DND-41 (cell line): ENCODE measurements at regions not wholly inside any gene's neighbourhood (a gene's known extent, or its start where the extent isn't known, plus 50 kb on each side); places are given as distances from the start of the nearest gene placed in this dataset.

ENCODE experiments used
- ATAC-seq: fragments of 200-7000 bp; cut with Tn5 transposase; 3 replicates; pipeline ENCODE4 v1.9.1; 2021; ENCODE audit warnings: low read depth; ENCODE audit not compliant: insufficient read depth
- DNase-seq: peaks from one replicate; pipeline ENCODE4 v3.0.0-alpha.2; 2020
- H2AFZ ChIP-seq: 2 replicates; pipeline ENCODE4 v1.6.0; 2012; ENCODE audit warnings: low read depth, low read length
- H3K27ac ChIP-seq: 2 replicates; pipeline ENCODE4 v1.5.1; 2012; ENCODE audit warnings: low read length, inconsistent platforms
- H3K27me3 ChIP-seq: fragments of 200-600 bp; sonication (generic); 2 replicates; pipeline ENCODE4 v1.6.0; 2012; ENCODE audit warnings: low read length, mild to moderate bottlenecking, inconsistent platforms; ENCODE audit not compliant: insufficient read depth, poor library complexity
- H3K36me3 ChIP-seq: 2 replicates; pipeline ENCODE4 v1.5.1; 2012; ENCODE audit warnings: low read length, inconsistent platforms; ENCODE audit not compliant: insufficient read depth
- H3K4me1 ChIP-seq: 2 replicates; pipeline ENCODE4 v1.5.1; 2012; ENCODE audit warnings: mild to moderate bottlenecking, low read length; ENCODE audit not compliant: insufficient read depth
- H3K4me2 ChIP-seq: 2 replicates; pipeline ENCODE4 v1.6.0; 2012; ENCODE audit warnings: mild to moderate bottlenecking, moderate library complexity, low read length, inconsistent platforms; ENCODE audit not compliant: insufficient read depth
- H3K4me3 ChIP-seq, 2 experiments: fragments of 200-600 bp in 1 of 2; shearing (Covaris generic) in 1 of 2; 2 replicates each; pipeline ENCODE4 v1.5.1; 2012 to 2016; ENCODE audit warnings: inconsistent platforms in 2 of 2, low read length in 2 of 2, mild to moderate bottlenecking in 2 of 2, low read depth in 1 of 2, moderate library complexity in 1 of 2
- H3K79me2 ChIP-seq: 2 replicates; pipeline ENCODE4 v1.6.0; 2012; ENCODE audit warnings: low read length, inconsistent platforms; ENCODE audit not compliant: insufficient read depth
- H3K9ac ChIP-seq: 2 replicates; pipeline ENCODE4 v1.6.0; 2012; ENCODE audit warnings: low read depth, mild to moderate bottlenecking, inconsistent platforms, low read length, moderate library complexity
- H3K9me3 ChIP-seq: 2 replicates; pipeline ENCODE4 v1.5.1; 2012; ENCODE audit warnings: low read length, moderate library complexity, mild to moderate bottlenecking, inconsistent platforms; ENCODE audit not compliant: insufficient read depth, severe bottlenecking
- H4K20me1 ChIP-seq: 2 replicates; pipeline ENCODE4 v1.6.0; 2012; ENCODE audit warnings: low read length; ENCODE audit not compliant: insufficient read depth
- EZH2 ChIP-seq: IDR thresholded peaks from 3 replicates; pipeline ENCODE4 v1.6.1; 2012; ENCODE audit warnings: borderline replicate concordance, low read depth, mild to moderate bottlenecking, moderate library complexity, low read length, inconsistent platforms; ENCODE audit not compliant: severe bottlenecking
- TF ChIP-seq, protein P1 (sequence below): IDR thresholded peaks from 2 replicates; pipeline ENCODE4 v1.5.1; 2012; ENCODE audit warnings: borderline replicate concordance, low read length, moderate library complexity, mild to moderate bottlenecking; ENCODE audit not compliant: poor library complexity, severe bottlenecking; ENCODE audit errors: extremely low read depth

DNA sequence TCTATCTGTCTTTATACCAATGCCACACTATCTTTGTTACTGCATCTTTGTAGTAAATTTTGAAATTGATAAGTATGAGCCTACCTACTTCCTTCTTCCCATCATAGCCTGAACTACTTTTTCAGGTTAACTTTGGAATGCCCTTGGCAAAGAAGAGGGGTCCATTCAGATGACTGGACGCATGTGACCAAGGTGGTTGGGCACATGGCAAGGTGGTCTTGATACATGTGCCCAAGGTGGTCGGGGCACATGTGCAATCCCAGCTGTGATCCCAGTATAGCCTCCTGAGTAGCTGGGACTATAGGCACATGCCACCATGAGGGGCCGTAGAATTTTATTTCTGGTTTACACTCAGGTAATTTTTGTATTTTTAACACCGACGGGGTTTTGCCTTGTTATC is 330.2 kb downstream of the GABRB3 start:
- Histone ChIP-seq H3K4me3 (no peak overlapping the region), H3K27ac (no peak overlapping the region), H3K79me2 (no peaks in the 10 kb centered on the region), H3K4me1 (no peaks in the 10 kb centered on the region), H2AFZ (no peak overlapping the region), H3K9ac (no peak overlapping the region), H3K27me3 (no peaks in the 10 kb centered on the region), H3K9me3 (no peaks in the 10 kb centered on the region), H3K4me2 (no peak overlapping the region), H4K20me1 (no peaks in the 10 kb centered on the region), H3K36me3 (no peaks in the 10 kb centered on the region)
- TF ChIP-seq, protein P1, sequence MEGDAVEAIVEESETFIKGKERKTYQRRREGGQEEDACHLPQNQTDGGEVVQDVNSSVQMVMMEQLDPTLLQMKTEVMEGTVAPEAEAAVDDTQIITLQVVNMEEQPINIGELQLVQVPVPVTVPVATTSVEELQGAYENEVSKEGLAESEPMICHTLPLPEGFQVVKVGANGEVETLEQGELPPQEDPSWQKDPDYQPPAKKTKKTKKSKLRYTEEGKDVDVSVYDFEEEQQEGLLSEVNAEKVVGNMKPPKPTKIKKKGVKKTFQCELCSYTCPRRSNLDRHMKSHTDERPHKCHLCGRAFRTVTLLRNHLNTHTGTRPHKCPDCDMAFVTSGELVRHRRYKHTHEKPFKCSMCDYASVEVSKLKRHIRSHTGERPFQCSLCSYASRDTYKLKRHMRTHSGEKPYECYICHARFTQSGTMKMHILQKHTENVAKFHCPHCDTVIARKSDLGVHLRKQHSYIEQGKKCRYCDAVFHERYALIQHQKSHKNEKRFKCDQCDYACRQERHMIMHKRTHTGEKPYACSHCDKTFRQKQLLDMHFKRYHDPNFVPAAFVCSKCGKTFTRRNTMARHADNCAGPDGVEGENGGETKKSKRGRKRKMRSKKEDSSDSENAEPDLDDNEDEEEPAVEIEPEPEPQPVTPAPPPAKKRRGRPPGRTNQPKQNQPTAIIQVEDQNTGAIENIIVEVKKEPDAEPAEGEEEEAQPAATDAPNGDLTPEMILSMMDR: no peak
- no peak for TF ChIP-seq EZH2
- no peak for DNase-seq
- no peak for ATAC-seq

- no peaks in the 10 kb centered on the region for H3K9me3 ChIP-seq
- no peaks in the 10 kb centered on the region for H4K20me1 ChIP-seq
- no peaks in the 10 kb centered on the region for H3K27me3 ChIP-seq
- H3K4me1 ChIP-seq: no peaks in the 10 kb centered on the region
- H3K27ac ChIP-seq: no peak overlapping the region
- H3K4me2 ChIP-seq: no peak overlapping the region
- TF ChIP-seq, protein P1: no peak
- no peak for TF ChIP-seq EZH2
- no peaks in the 10 kb centered on the region for H3K36me3 ChIP-seq
- no peaks in the 10 kb centered on the region for H3K79me2 ChIP-seq
- DNase-seq (no peak), ATAC-seq (no peak)
- no peak overlapping the region for H2AFZ ChIP-seq
- H3K4me3 ChIP-seq: no peak overlapping the region
- H3K9ac ChIP-seq: no peak overlapping the region
These were observed 333.2 kb downstream of the GABRB3 start for GRCh38 chr15:26439681-26440080.

- no peak for TF ChIP-seq EZH2
- TF ChIP-seq, protein P1: no peak
- ATAC-seq (no peak), DNase-seq (no peak)
- Histone ChIP-seq H3K9me3 (no peaks in the 10 kb centered on the region), H4K20me1 (no peaks in the 10 kb centered on the region), H3K79me2 (no peaks in the 10 kb centered on the region), H3K4me1 (no peaks in the 10 kb centered on the region), H3K9ac (no peak overlapping the region), H3K4me2 (no peak overlapping the region), H3K36me3 (no peaks in the 10 kb centered on the region), H3K4me3 (no peak overlapping the region), H2AFZ (no peak overlapping the region), H3K27ac (no peak overlapping the region), H3K27me3 (no peaks in the 10 kb centered on the region)
These were observed 334.1 kb downstream of the GABRB3 start for GRCh38 chr15:26438718-26439117.

- no peak for ATAC-seq
- no peak overlapping the region for H3K27ac ChIP-seq
- H3K27me3 ChIP-seq: no peaks in the 10 kb centered on the region
- no peaks in the 10 kb centered on the region for H3K79me2 ChIP-seq
- H2AFZ ChIP-seq: no peak overlapping the region
- no peak overlapping the region for H3K9ac ChIP-seq
- no peaks in the 10 kb centered on the region for H3K36me3 ChIP-seq
- H3K4me2 ChIP-seq: no peak overlapping the region
- H3K4me1 ChIP-seq: no peaks in the 10 kb centered on the region
- DNase-seq: no peak
- H3K4me3 ChIP-seq: no peak overlapping the region
- H4K20me1 ChIP-seq: no peaks in the 10 kb centered on the region
- TF ChIP-seq, protein P1: no peak
- no peak for TF ChIP-seq EZH2
- H3K9me3 ChIP-seq: no peaks in the 10 kb centered on the region
These were observed 334.6 kb downstream of the GABRB3 start for GRCh38 chr15:26438316-26438715.
